ENCODE measurements at regions not wholly inside any gene's neighbourhood (a gene's known extent, or its start where the extent isn't known, plus 50 kb on each side); places are given as distances from the start of the nearest gene placed in this dataset.

DNA sequence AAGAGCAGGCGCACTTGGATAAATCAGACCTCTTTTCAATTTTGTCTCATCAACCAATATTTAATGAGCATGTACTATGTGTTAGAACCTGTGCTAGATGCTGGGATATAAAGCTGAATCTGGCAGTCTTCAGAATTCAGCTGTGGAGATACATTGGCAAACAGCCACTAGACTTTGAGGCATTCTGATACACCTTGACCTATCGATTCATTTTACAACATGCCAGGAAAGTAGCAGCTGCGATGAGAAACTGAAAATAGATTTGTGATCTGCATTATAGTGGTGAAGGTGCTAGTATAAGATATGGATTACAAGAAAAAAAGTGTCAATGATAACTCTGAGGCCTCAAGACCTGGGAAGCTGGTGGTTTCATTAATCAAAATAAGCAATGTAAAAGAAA, 1338.1 kb upstream of the TENM4 start:
- Histone ChIP-seq H3K56ac (replicated peaks; ENCODE audit: insufficient read length, low read depth, low read length) (no peak overlapping the region), H2BK120ac (replicated peaks; ENCODE audit: low read depth, low read length) (no peak overlapping the region), H4K91ac (replicated peaks; ENCODE audit: insufficient read length, low read length) (no peak overlapping the region), H3K18ac (ENCODE audit: extremely low read depth, low read length) (no peak overlapping the region), H2BK12ac (ENCODE audit: low read depth, low read length) (no peak overlapping the region), H3K23me2 (ENCODE audit: low read depth, low read length) (no peaks in the 10 kb centered on the region), H2AK5ac (ENCODE audit: low read depth, low read length) (no peak overlapping the region), H3K36me3 (ENCODE audit: control insufficient read depth in 2 of 4, insufficient read depth in 4 of 4, low read length in 3 of 4) (no peaks in the 10 kb centered on the region), H3K9ac (replicated peaks in 1 of 4; ENCODE audit: extremely low read depth in 1 of 4, low read depth in 3 of 4, low read length in 3 of 4) (no peak overlapping the region), H2BK15ac (ENCODE audit: low read length) (no peak overlapping the region), H4K5ac (ENCODE audit: insufficient read length, low read depth, low read length) (no peak overlapping the region), H4K8ac (ENCODE audit: extremely low read depth, insufficient read depth, low read length) (no peak overlapping the region), H3K4me2 (ENCODE audit: insufficient read depth in 1 of 2, low read depth in 2 of 2, low read length in 2 of 2) (no peak overlapping the region), H3K4me3 (ENCODE audit: extremely low read depth in 1 of 4, insufficient read depth in 2 of 4, low read depth in 3 of 4, low read length in 4 of 4) (no peak overlapping the region), H4K20me1 (replicated peaks in 1 of 2; ENCODE audit: control insufficient read depth in 1 of 2, insufficient read depth in 2 of 2, low read length in 2 of 2) (no peaks in the 10 kb centered on the region), H3K27ac (ENCODE audit: low read depth, low read length) (no peak overlapping the region), H3K79me1 (ENCODE audit: low read depth, low read length) (no peaks in the 10 kb centered on the region), H2BK20ac (ENCODE audit: low read length) (no peak overlapping the region), H3K4me1 (replicated peaks in 1 of 4; ENCODE audit: control insufficient read depth in 3 of 4, insufficient read depth in 4 of 4, low read length in 3 of 4) (peaks cover 2 to 17% (median 7%) of the 10 kb centered on the region in 4 experiments; a peak in 5 of 7 replicates), H2BK5ac (ENCODE audit: low read depth, low read length) (no peak overlapping the region), H3K79me2 (ENCODE audit: control insufficient read depth in 1 of 2, insufficient read depth in 2 of 2, low read length in 2 of 2) (no peaks in the 10 kb centered on the region), H2AFZ (ENCODE audit: low read length) (no peak overlapping the region), H3K4ac (replicated peaks; ENCODE audit: insufficient read length, low read depth, low read length) (no peak overlapping the region), H3K9me3 (ENCODE audit: insufficient read depth in 2 of 2, low read depth in 1 of 2, low read length in 1 of 2) (no peaks in the 10 kb centered on the region), H3K14ac (ENCODE audit: insufficient read length) (no peak overlapping the region), H3K27me3 (replicated peaks in 1 of 4; ENCODE audit: control insufficient read depth in 3 of 4, extremely low read depth in 1 of 4, insufficient read depth in 3 of 4, low read length in 3 of 4) (no peaks in the 10 kb centered on the region), H3K23ac (ENCODE audit: insufficient read length) (no peak overlapping the region)
- ChIA-PET CTCF (ENCODE audit: partially characterized antibody) (interaction anchor here (1.3 kb wide), 1 partner anchor 65 kb away, joined by 4 read pairs; no protein-coding TSS in a partner anchor), POLR2A (ENCODE audit: partially characterized antibody) (no interaction called here)
- 92% methylated on average over 3 of the region's 3 CpGs; no CpG with 5 or more reads in 1 of the 2 experiments for WGBS, 2 experiments (ENCODE audit: extremely low coverage in 1 of 2, insufficient coverage in 1 of 2, insufficient read length in 1 of 2, insufficient replicate concordance in 2 of 2, low coverage in 1 of 2, low lambda C conversion rate in 2 of 2, missing lambda C conversion rate in 1 of 2)
- DNase-seq (ENCODE audit: low read depth in 1 of 2, low spot score in 2 of 2) (no peak), FAIRE-seq (no peak)
- TF ChIP-seq, protein P1, sequence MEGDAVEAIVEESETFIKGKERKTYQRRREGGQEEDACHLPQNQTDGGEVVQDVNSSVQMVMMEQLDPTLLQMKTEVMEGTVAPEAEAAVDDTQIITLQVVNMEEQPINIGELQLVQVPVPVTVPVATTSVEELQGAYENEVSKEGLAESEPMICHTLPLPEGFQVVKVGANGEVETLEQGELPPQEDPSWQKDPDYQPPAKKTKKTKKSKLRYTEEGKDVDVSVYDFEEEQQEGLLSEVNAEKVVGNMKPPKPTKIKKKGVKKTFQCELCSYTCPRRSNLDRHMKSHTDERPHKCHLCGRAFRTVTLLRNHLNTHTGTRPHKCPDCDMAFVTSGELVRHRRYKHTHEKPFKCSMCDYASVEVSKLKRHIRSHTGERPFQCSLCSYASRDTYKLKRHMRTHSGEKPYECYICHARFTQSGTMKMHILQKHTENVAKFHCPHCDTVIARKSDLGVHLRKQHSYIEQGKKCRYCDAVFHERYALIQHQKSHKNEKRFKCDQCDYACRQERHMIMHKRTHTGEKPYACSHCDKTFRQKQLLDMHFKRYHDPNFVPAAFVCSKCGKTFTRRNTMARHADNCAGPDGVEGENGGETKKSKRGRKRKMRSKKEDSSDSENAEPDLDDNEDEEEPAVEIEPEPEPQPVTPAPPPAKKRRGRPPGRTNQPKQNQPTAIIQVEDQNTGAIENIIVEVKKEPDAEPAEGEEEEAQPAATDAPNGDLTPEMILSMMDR (IDR thresholded peaks at IDR 0.05; ENCODE audit: control extremely low read depth in 1 of 3, insufficient read depth in 1 of 3, low read depth in 1 of 3, low read length in 3 of 3), result no peak
- no peak for TF ChIP-seq CHD1 (IDR thresholded peaks at IDR 0.05; ENCODE audit: low read depth, low read length)
- TF ChIP-seq BACH1 (IDR thresholded peaks at IDR 0.05; ENCODE audit: low read length), result no peak
- no peak for TF ChIP-seq GTF2F1 (IDR thresholded peaks at IDR 0.05; ENCODE audit: borderline replicate concordance, low read depth, low read length)
- no peak for TF ChIP-seq RXRA (IDR thresholded peaks at IDR 0.05; ENCODE audit: insufficient read depth, low read depth, low read length)
- no peak for TF ChIP-seq ZNF274 (IDR thresholded peaks at IDR 0.05; ENCODE audit: borderline replicate concordance, extremely low read depth, low read length)
- TF ChIP-seq, protein P2, sequence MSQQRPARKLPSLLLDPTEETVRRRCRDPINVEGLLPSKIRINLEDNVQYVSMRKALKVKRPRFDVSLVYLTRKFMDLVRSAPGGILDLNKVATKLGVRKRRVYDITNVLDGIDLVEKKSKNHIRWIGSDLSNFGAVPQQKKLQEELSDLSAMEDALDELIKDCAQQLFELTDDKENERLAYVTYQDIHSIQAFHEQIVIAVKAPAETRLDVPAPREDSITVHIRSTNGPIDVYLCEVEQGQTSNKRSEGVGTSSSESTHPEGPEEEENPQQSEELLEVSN (IDR thresholded peaks at IDR 0.05), result no peak
- no peak for TF ChIP-seq GABPA (IDR thresholded peaks at IDR 0.05; ENCODE audit: borderline replicate concordance, insufficient read depth, low read length)
- TF ChIP-seq RBBP5 (IDR thresholded peaks at IDR 0.05; ENCODE audit: borderline replicate concordance, low read depth, low read length), result no peak
- no peak for TF ChIP-seq RNF2 (IDR thresholded peaks at IDR 0.05; ENCODE audit: borderline replicate concordance, low read depth, low read length, missing control alignments, poor library complexity, severe bottlenecking)
- TF ChIP-seq TAF1 (IDR thresholded peaks at IDR 0.05; ENCODE audit: low read depth, low read length), result no peak

All from H1 (cell line).